Vagina (tissue), 2 donors: ENCODE measurements at regions not wholly inside any gene's neighbourhood (a gene's known extent, or its start where the extent isn't known, plus 50 kb on each side); places are given as distances from the start of the nearest gene placed in this dataset.

Experiments used
- DNase-seq, 2 donors: peaks; one replicate each; pipeline ENCODE4 v3.0.0-alpha.2; 2017; ENCODE audit errors: extremely low spot score in 2 of 2
- H3K27ac ChIP-seq: fragments of 200-600 bp; sonication (generic); one replicate; pipeline ENCODE4 v1.5.1; 2019
- H3K27me3 ChIP-seq: fragments of 200-600 bp; sonication (generic); one replicate; pipeline ENCODE4 v1.5.1; 2019
- H3K36me3 ChIP-seq, 2 donors: fragments of 200-600 bp; sonication (generic); one replicate each; pipeline ENCODE4 v1.5.1; 2017 to 2019
- H3K4me1 ChIP-seq: fragments of 200-600 bp; sonication (generic); one replicate; pipeline ENCODE4 v1.5.1; 2019
- H3K4me3 ChIP-seq, 2 donors: fragments of 200-600 bp; sonication (generic); 1 replicate in 1 of 2; 2 replicates in 1 of 2; pipeline ENCODE4 v1.5.1; 2016 to 2019
- H3K9me3 ChIP-seq: fragments of 200-600 bp; sonication (generic); one replicate; pipeline ENCODE4 v1.5.1; 2019
- POLR2A ChIP-seq, 2 donors: fragments of 450-650 bp; IDR thresholded peaks; one replicate each; pipeline ENCODE4 v1.6.1; 2017; ENCODE audit warnings: antibody characterized with exemption in 2 of 2, mild to moderate bottlenecking in 2 of 2, moderate library complexity in 2 of 2
- POLR2AphosphoS5 ChIP-seq, 2 donors: sonication (generic); formaldehyde crosslinking; IDR thresholded peaks; one replicate each; pipeline ENCODE4 v1.9.0; 2017; ENCODE audit warnings: antibody characterized with exemption in 2 of 2, mild to moderate bottlenecking in 2 of 2, low read depth in 1 of 2; ENCODE audit not compliant: insufficient read depth in 1 of 2
- intact Hi-C: fragments of 100-400 bp; cut with DNase I; formaldehyde crosslinking; loops from one replicate; pipeline ENCODE4 v1.15.1; 2023
- TF ChIP-seq, protein P1 (sequence below), 3 experiments: fragments of 450-650 bp in 2 of 3; fragments of 200-600 bp in 1 of 3; sonication (generic) in 1 of 3; IDR thresholded peaks; one replicate each; pipeline ENCODE4 v1.5.1; 2017 to 2019; ENCODE audit warnings: antibody characterized with exemption in 3 of 3, mild to moderate bottlenecking in 2 of 3, moderate library complexity in 2 of 3

DNA sequence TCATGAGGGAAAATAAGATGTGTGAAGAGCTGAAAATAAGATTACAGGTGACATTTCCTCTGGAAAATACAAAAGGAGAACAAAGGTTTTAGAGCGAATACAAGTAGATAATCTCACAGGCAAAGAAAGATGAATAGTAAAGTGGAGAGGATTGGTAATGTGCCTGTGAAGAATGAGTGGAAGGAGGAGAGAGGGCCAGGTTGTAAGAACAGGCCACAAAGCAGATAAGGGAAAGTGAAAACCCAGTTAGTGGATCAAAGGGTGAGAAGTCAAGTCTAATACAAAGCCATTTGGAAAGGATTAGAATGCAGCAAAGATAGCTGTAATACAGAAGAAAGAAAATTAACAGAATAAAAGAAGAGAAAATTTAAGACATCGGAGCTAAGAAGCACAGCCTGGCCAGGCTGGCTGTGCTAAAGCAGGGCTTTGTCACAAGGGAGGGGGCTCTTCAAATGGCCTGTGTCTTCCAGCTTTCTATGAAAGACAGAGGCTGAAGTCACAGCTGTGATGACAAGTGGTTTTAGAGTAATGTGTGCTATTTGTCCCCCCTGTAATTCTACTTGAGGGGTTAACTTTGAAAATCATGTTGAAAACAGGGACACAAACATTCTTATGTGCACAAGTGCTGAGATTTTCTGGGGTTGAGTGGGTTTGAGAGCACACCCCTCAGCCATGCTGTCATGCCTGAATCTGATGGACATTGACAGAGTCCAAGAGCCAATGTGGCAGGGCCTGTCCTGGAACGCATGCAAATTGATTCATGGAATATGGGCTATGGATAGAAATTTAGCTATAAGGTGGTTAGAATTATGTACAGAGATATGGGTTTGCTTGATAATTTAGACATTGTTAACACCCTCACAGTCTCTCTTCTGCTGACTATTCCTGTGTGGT lies 344.5 kb upstream of the NAV3 start:
- intact Hi-C loops: no loop called here
- no peaks in the 10 kb centered on the region for H3K36me3 ChIP-seq
- TF ChIP-seq, protein P1, sequence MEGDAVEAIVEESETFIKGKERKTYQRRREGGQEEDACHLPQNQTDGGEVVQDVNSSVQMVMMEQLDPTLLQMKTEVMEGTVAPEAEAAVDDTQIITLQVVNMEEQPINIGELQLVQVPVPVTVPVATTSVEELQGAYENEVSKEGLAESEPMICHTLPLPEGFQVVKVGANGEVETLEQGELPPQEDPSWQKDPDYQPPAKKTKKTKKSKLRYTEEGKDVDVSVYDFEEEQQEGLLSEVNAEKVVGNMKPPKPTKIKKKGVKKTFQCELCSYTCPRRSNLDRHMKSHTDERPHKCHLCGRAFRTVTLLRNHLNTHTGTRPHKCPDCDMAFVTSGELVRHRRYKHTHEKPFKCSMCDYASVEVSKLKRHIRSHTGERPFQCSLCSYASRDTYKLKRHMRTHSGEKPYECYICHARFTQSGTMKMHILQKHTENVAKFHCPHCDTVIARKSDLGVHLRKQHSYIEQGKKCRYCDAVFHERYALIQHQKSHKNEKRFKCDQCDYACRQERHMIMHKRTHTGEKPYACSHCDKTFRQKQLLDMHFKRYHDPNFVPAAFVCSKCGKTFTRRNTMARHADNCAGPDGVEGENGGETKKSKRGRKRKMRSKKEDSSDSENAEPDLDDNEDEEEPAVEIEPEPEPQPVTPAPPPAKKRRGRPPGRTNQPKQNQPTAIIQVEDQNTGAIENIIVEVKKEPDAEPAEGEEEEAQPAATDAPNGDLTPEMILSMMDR (IDR thresholded peaks at IDR 0.05): no peak
- TF ChIP-seq POLR2AphosphoS5 (IDR thresholded peaks at IDR 0.05; ENCODE audit: insufficient read depth in 1 of 2, low read depth in 1 of 2) (no peak), POLR2A (IDR thresholded peaks at IDR 0.05) (no peak)
- DNase-seq: no peak
- no peaks in the 10 kb centered on the region for H3K9me3 ChIP-seq
- no peak overlapping the region for H3K4me3 ChIP-seq
- no peaks in the 10 kb centered on the region for H3K4me1 ChIP-seq
- H3K27ac ChIP-seq: no peak overlapping the region
- no peaks in the 10 kb centered on the region for H3K27me3 ChIP-seq

DNA sequence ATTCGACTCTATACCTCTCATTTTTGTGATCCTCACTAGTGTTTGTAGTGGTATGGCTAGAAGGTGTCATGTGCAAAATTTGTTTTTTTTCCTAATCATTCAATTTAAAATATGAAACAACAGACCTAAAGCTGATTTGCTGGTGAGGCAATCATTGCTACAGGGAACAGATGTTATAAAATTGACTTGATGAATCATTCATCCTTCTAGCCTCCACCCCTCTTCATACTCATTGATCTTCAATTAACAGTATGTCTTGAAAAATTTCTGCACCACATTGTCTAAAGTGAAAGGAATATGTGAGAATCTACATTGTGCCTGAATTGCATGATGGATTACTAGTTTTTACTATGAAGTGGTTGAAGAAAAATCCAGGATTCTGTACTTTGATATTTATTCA lies 349.0 kb upstream of the NAV3 start:
- intact Hi-C loops: no loop called here
- Histone ChIP-seq H3K27me3 (no peaks in the 10 kb centered on the region), H3K4me1 (no peaks in the 10 kb centered on the region), H3K27ac (no peak overlapping the region), H3K4me3 (no peak overlapping the region), H3K36me3 (no peaks in the 10 kb centered on the region), H3K9me3 (no peaks in the 10 kb centered on the region)
- no peak for DNase-seq
- TF ChIP-seq, protein P1 (IDR thresholded peaks at IDR 0.05): no peak
- TF ChIP-seq POLR2AphosphoS5 (IDR thresholded peaks at IDR 0.05; ENCODE audit: insufficient read depth in 1 of 2, low read depth in 1 of 2) (no peak), POLR2A (IDR thresholded peaks at IDR 0.05) (no peak)

DNA sequence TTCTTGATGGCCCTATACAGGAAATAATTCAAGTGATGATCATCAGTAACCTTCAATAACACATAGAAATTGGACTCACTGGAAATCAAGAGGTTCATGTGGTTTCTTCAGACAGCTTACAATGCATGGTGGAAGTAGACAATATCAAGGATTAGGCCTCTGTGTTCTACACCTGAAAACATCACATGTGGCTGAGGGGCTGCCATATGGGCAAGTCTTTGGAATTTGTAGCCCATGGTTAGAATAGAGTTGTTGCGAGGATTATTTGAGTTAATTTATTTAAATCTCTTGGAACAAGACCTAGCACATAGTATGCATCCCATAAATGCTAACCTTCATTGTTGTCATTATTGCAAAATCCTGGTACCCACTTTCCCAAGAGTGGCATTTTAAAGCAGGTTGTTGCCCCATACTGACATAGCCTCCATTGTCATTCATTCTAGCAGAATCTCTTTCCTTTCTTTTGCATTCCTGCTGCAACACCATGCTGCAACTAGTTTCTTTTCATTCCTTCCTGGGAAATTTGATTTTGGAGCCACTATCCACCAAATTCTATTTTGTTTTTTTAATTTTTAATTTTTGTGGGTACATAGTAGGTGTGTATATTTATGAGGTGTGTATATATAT lies 352.7 kb upstream of the NAV3 start:
- no peak for TF ChIP-seq POLR2AphosphoS5 (IDR thresholded peaks at IDR 0.05; ENCODE audit: insufficient read depth in 1 of 2, low read depth in 1 of 2)
- TF ChIP-seq POLR2A (IDR thresholded peaks at IDR 0.05): no peak
- TF ChIP-seq, protein P1 (IDR thresholded peaks at IDR 0.05): no peak
- Histone ChIP-seq H3K4me1 (no peaks in the 10 kb centered on the region), H3K27ac (no peak overlapping the region), H3K9me3 (no peaks in the 10 kb centered on the region), H3K36me3 (no peaks in the 10 kb centered on the region), H3K27me3 (no peaks in the 10 kb centered on the region), H3K4me3 (no peak overlapping the region)
- DNase-seq: no peak
- intact Hi-C loops: no loop called here

DNA sequence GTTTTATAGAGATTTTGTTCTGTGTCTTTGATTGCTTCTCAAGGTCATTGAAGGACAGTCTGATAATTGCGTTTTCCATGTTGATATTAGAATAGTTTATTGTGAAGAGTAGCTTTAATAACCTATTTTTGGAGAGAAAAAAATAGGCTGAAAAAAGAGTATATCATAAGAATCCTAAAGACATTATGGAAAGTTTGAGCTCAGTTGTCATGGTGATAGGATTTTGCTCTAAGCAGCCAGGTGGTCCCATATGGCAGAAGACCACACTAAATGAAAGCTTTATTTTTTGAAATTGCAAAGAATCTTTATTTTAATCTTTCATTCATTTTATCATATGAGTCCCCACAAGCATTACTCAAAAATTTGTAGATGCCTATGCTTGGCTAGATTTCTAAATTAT lies 358.9 kb upstream of the NAV3 start:
- Histone ChIP-seq H3K27ac (no peak overlapping the region), H3K4me1 (no peaks in the 10 kb centered on the region), H3K4me3 (no peak overlapping the region), H3K9me3 (no peaks in the 10 kb centered on the region), H3K36me3 (no peaks in the 10 kb centered on the region), H3K27me3 (no peaks in the 10 kb centered on the region)
- intact Hi-C loops: no loop called here
- no peak for TF ChIP-seq POLR2A (IDR thresholded peaks at IDR 0.05)
- TF ChIP-seq, protein P1 (IDR thresholded peaks at IDR 0.05): no peak
- TF ChIP-seq POLR2AphosphoS5 (IDR thresholded peaks at IDR 0.05; ENCODE audit: insufficient read depth in 1 of 2, low read depth in 1 of 2): no peak
- no peak for DNase-seq
